Transverse colon (tissue), 4 donors: ENCODE measurements at regions not wholly inside any gene's neighbourhood (a gene's known extent, or its start where the extent isn't known, plus 50 kb on each side); places are given as distances from the start of the nearest gene placed in this dataset.

ENCODE experiments used
- EP300 ChIP-seq: sonication (generic); formaldehyde crosslinking; IDR thresholded peaks from one replicate; pipeline ENCODE4 v1.6.1; 2017; ENCODE audit warnings: antibody characterized with exemption, low read depth
- POLR2AphosphoS5 ChIP-seq, 3 donors: sonication (generic); formaldehyde crosslinking; IDR thresholded peaks; one replicate each; pipeline ENCODE4 v1.6.1; 2016; ENCODE audit warnings: antibody characterized with exemption in 3 of 3
- TF ChIP-seq, protein P1 (sequence below), 5 experiments: fragments of 200-600 bp in 3 of 5; fragments of 450-650 bp in 2 of 5; sonication (generic) in 3 of 5; IDR thresholded peaks; 1 replicate in 2 of 5; 2 replicates in 3 of 5; pipeline ENCODE4 v1.5.1; 2016 to 2017; ENCODE audit warnings: antibody characterized with exemption in 5 of 5, inconsistent platforms in 3 of 5, mild to moderate bottlenecking in 2 of 5, moderate library complexity in 1 of 5

DNA sequence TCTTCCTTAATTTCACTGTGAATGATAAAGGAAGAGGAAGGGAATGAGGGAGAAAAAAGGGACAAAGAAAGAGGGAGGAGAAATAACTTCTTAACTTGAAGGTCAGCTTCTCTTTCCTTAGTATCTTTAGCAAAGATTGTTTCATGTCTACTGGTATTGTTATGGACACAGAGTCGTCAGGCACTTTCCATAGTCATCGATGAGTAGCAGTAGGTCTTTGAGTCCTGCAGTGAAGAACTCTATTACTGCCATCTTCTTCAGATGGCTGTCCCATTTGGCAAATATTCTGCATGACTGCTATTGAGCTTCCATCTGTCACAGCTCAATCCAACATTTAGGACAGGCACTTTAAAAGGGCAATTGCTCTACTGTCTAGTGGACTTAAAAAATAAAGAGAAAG lies 2463.1 kb downstream of the PCDH9 start:
- TF ChIP-seq, protein P1, sequence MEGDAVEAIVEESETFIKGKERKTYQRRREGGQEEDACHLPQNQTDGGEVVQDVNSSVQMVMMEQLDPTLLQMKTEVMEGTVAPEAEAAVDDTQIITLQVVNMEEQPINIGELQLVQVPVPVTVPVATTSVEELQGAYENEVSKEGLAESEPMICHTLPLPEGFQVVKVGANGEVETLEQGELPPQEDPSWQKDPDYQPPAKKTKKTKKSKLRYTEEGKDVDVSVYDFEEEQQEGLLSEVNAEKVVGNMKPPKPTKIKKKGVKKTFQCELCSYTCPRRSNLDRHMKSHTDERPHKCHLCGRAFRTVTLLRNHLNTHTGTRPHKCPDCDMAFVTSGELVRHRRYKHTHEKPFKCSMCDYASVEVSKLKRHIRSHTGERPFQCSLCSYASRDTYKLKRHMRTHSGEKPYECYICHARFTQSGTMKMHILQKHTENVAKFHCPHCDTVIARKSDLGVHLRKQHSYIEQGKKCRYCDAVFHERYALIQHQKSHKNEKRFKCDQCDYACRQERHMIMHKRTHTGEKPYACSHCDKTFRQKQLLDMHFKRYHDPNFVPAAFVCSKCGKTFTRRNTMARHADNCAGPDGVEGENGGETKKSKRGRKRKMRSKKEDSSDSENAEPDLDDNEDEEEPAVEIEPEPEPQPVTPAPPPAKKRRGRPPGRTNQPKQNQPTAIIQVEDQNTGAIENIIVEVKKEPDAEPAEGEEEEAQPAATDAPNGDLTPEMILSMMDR (IDR thresholded peaks at IDR 0.05), result no peak
- TF ChIP-seq EP300 (no peak), POLR2AphosphoS5 (IDR thresholded peaks at IDR 0.05) (no peak)
